ENCODE measurements at regions not wholly inside any gene's neighbourhood (a gene's known extent, or its start where the extent isn't known, plus 50 kb on each side); places are given as distances from the start of the nearest gene placed in this dataset.

GRCh38 chr7:68442931-68443631 is 1155.2 kb upstream of the AUTS2 start:
- in situ Hi-C loops (cut with HindIII; ENCODE audit: low sequenced_read_pairs) = no loop called here

DNA sequence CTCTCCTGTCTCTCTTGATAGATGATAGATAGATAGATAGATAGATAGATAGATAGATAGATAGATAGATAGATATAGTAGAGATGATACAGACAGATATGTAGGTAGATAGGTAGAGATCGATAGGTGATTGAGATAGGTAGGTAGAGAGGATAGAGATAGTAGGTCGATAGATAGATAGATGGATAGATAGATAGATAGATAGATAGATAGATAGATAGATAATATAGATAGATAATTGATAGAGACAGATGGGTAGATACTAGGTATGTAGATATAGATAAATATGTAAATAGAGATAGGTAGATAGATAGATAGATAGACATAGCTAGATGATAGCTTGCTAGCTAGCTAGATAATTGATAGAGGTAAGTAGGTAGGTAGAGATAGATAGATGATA is 1154.2 kb upstream of the AUTS2 start:
- in situ Hi-C loops (cut with HindIII; ENCODE audit: low sequenced_read_pairs) = no loop called here

DNA sequence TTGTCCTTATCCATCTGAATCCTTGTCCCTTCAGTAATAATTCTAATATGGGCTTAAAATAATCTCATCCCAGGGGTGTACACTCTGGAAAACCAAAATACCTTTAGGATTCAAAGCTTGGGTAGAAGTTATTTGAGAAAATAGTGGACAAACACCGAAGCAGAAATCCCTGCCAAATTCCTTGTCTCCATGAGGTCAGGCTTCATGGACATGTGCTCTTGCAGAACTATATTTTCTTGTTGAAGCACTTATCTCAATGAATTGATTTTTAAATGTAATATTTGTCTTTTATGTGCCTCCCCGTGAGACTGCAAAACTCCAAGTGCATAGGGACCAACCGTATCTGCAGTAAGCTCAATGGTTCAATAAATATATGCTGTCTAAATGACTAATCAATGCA is 1153.3 kb upstream of the AUTS2 start:
- in situ Hi-C loops (cut with HindIII; ENCODE audit: low sequenced_read_pairs) = no loop called here

GRCh38 chr7:68446183-68446582 is 1152.1 kb upstream of the AUTS2 start:
- in situ Hi-C loops (cut with HindIII; ENCODE audit: low sequenced_read_pairs) = no loop called here

DNA sequence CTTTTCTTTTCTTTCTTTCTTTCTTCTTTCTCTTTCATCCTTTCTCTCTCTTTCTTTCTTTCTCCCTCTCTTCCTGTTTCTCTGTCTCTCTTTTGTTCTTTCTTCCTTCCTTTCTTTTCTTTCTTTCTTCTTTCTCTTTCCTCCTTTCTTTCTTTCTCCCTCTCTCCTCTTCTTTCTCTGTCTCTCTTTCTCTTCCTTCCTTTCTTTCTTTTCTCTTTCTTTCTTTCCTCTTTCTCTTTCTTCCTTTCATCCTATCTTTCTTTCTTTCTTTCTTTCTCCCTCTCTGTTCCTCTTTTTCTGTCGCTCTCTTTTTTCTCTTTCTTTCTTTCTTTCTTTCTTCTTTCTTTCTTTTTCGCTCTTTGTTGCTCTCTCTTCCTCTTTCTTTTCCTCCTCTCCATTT is 1149.2 kb upstream of the AUTS2 start:
- in situ Hi-C loops (cut with HindIII; ENCODE audit: low sequenced_read_pairs) = no loop called here

DNA sequence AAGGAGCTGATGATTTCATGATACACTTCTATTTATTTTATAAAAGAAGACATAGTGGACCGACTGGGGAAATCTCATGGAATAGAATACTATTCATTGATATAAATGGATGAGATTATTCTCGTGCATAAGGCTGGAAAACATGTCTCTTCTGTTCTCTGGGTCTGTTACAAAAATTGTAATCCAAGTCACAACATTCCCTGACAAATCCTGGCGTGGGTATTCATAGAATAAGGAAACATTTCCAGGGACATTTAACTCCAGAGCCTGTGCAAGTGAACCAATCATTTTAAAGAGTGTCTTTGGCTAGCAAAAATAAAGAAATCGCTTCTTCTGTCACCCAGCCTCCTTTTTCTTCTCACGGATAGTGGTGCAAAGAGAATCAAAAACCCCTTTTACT is 1148.5 kb upstream of the AUTS2 start:
- in situ Hi-C loops (cut with HindIII; ENCODE audit: low sequenced_read_pairs) = no loop called here

- in situ Hi-C loops (cut with HindIII; ENCODE audit: low sequenced_read_pairs) = no loop called here
Observed at GRCh38 chr7:68454931-68455330, 1143.3 kb upstream of the AUTS2 start.

GRCh38 chr7:68456469-68456868 is 1141.8 kb upstream of the AUTS2 start:
- in situ Hi-C loops (cut with HindIII; ENCODE audit: low sequenced_read_pairs) = no loop called here

DNA sequence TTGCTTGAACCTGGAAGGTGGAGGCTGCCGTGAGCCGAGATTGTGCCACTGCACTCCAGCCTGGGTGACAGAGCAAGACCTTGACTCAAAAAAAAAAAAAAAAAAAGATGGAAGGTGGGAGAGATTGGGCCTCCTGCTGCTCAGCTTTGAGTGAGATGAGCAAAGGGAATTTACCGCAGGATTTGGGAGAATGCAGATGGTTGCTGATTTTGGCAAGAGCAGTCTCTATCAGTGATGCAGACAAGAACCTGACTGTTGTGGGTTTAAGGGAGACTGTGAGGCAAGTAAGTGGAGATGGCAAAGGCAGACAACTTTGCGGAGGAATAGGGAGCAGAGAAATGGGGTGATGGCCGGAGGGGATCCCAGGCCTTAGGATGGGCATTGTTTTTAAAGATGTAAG is 1140.8 kb upstream of the AUTS2 start:
- in situ Hi-C loops (cut with HindIII; ENCODE audit: low sequenced_read_pairs) = no loop called here

- in situ Hi-C loops (cut with HindIII; ENCODE audit: low sequenced_read_pairs) = no loop called here
Observed at GRCh38 chr7:68458010-68458908, 1140.0 kb upstream of the AUTS2 start.

DNA sequence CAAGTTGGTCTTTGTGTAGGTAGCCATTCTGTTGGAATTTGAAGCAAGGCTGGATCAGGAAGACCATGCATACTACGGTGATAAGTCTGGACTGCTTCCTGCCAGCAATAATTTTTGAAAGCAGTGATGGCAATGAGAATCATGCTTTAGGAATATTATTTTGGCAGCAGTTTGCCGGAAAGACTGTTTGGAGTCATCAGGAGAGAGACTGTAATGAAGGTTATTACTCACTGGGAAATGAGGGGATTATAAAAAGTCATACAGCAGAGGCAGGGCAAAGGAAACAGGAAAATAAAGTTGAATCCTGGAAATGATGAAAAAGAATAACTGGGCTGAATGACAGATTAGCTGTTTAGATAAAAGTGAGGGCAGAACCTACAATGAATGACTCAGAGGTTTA is 1136.8 kb upstream of the AUTS2 start:
- in situ Hi-C loops (cut with HindIII; ENCODE audit: low sequenced_read_pairs) = no loop called here

DNA sequence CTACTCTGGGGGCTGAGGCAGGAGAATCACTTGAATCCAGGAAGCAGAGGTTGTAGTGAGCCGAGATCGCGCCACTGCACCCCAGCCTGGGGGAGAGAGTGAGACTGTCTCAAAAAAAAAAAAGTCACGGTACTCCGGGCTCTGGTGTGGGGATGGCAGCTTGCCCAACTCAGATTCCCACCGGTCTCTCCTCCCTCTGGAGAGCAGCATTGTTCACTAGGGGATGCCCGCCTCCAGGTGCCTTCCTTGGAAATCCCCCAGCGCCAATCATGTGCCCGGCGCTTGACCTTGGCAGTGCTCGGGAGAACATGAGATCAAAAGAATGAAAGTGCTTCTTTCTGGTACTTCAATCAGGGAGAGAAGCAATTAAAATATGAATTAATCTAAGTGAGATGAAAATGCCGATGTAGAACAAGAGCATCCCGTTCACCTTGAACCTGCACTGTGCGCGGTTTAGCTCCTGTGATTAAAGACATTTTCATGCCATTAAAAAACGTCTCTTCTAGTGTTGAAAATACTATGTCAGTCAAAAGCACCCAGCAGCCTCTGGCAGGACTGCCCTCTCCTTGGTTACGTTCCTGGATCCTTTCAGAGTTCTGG is 1127.3 kb upstream of the AUTS2 start:
- in situ Hi-C loops (cut with HindIII; ENCODE audit: low sequenced_read_pairs) = no loop called here

GRCh38 chr7:68472688-68473087 is 1125.6 kb upstream of the AUTS2 start:
- in situ Hi-C loops (cut with HindIII; ENCODE audit: low sequenced_read_pairs) = no loop called here

GRCh38 chr7:68474661-68475216 is 1123.5 kb upstream of the AUTS2 start:
- in situ Hi-C loops (cut with HindIII; ENCODE audit: low sequenced_read_pairs) = no loop called here

DNA sequence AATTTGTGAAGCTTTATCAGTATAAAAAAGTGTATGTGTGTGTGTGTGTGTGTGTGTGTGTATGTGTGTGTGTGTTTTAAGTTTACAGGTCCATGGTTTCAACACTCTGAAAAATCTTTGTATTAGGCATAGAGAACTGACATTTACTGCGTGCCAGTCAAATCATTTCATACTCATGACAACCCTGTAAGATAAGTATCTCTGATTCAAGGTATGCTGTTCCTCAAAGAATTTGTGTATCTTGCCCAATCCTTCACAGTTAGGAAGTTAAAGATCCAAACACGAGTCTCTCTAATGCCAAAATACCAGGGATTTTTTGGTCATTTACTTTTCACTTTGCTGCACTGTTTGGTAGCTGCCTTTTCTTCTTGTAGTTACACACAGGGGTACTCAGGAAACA is 1121.3 kb upstream of the AUTS2 start:
- in situ Hi-C loops (cut with HindIII; ENCODE audit: low sequenced_read_pairs) = no loop called here

GRCh38 chr7:68478326-68478725 is 1119.9 kb upstream of the AUTS2 start:
- in situ Hi-C loops (cut with HindIII; ENCODE audit: low sequenced_read_pairs) = no loop called here

GRCh38 chr7:68482800-68483199 is 1115.5 kb upstream of the AUTS2 start:
- in situ Hi-C loops (cut with HindIII; ENCODE audit: low sequenced_read_pairs) = no loop called here

DNA sequence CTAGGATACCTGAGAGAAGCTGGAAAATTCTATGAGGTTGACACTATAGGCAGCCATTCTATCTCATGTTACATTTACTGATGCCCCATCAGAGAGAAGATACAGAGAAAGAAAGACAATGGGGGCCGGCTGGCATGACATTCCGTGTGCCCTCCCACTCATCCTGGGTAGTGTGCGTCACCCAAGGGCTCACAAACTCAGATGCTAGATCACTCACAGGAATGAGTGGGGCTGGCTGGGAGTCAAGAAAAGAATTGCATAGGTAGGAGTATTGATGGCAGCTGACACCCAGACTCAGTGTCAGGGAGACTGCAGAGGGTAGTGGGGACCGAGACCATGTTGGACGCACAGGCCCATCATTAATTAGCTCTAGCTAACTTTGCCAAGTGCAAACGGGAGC is 1113.5 kb upstream of the AUTS2 start:
- in situ Hi-C loops (cut with HindIII; ENCODE audit: low sequenced_read_pairs) = no loop called here

DNA sequence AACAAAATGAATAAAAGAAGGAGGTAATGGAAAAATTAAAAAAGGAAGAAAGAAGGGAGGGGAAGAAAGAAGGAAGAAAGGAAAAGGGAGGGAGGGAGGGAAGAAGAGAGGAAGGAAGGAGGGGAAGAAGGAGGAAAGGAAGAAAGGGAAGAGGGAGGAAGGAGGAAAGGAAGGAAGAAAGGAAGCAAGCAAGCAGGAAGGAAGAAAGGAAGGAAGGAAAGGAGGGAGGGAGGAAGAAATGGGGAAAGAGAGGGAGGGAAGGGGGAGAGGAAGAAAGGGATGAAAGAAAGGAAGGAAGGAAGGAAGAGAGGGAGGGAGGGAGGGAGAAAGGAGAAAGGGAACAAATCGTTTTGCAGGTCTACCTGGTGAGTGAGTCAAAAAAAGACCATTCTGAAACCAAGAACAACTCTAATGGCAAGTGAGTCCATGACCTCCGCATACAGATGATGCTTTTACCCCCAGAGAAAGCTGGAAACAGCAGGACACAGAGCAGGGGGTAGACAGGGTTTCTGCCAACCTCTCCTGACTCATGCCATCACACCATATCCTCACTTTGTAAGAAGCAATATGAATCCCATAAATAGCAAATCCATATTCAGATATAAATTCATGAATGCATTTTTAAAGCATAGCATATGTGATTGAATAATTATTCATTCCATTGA is 1112.9 kb upstream of the AUTS2 start:
- in situ Hi-C loops (cut with HindIII; ENCODE audit: low sequenced_read_pairs) = no loop called here

GRCh38 chr7:68488341-68489060 is 1109.8 kb upstream of the AUTS2 start:
- in situ Hi-C loops (cut with HindIII; ENCODE audit: low sequenced_read_pairs) = no loop called here

Measured in DLD1 (cell line).